Activated T-cell treated with anti-CD3 and anti-CD28 coated beads, Interleukin-2, amount 50 U/mL, for 24 hours (primary cell): ENCODE measurements at regions not wholly inside any gene's neighbourhood (a gene's known extent, or its start where the extent isn't known, plus 50 kb on each side); places are given as distances from the start of the nearest gene placed in this dataset.

Source experiments
- DNase-seq: peaks from one replicate; pipeline ENCODE4 v3.0.0-alpha.2; 2020
- H3K27ac Mint-ChIP-seq: 2 replicates; pipeline ENCODE4 v1.8.0; 2020; ENCODE audit warnings: mild to moderate bottlenecking, mixed read lengths
- H3K27me3 Mint-ChIP-seq: 2 replicates; pipeline ENCODE4 v1.8.0; 2020; ENCODE audit warnings: mixed read lengths
- H3K36me3 Mint-ChIP-seq: 2 replicates; pipeline ENCODE4 v1.8.0; 2020; ENCODE audit warnings: low read depth, mixed read lengths
- H3K4me1 Mint-ChIP-seq: 2 replicates; pipeline ENCODE4 v1.8.0; 2020; ENCODE audit warnings: low read depth, mixed read lengths
- H3K4me3 Mint-ChIP-seq: 2 replicates; pipeline ENCODE4 v1.8.0; 2020; ENCODE audit warnings: mild to moderate bottlenecking, moderate library complexity, mixed read lengths
- H3K9me3 Mint-ChIP-seq: 2 replicates; pipeline ENCODE4 v1.8.0; 2020; ENCODE audit warnings: mixed read lengths

DNA sequence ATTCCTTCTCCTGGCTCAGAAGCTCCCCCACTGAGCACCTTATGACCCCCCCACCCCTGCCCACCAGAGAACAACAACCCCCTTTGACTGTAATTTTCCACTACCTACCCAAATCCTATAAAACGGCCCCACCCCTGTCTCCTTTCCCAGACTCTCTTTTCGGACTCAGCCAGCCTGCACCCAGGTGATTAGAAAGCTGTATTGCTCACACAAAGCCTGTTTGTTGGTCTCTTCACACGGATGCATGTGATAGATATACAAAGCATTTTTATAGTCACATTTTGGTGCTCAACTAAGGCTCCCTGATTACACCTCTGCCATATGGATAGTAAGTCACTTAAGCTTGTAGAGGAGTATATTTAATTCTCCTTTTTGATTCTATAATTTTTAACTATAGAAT lies 985.8 kb downstream of the REEP3 start:
- Mint-ChIP-seq H3K27me3 (no peaks in the 10 kb centered on the region), H3K4me3 (no peak overlapping the region), H3K9me3 (peaks cover 2% of the 10 kb centered on the region), H3K36me3 (no peaks in the 10 kb centered on the region), H3K4me1 (no peaks in the 10 kb centered on the region), H3K27ac (no peak overlapping the region)
- no peak for DNase-seq

DNA sequence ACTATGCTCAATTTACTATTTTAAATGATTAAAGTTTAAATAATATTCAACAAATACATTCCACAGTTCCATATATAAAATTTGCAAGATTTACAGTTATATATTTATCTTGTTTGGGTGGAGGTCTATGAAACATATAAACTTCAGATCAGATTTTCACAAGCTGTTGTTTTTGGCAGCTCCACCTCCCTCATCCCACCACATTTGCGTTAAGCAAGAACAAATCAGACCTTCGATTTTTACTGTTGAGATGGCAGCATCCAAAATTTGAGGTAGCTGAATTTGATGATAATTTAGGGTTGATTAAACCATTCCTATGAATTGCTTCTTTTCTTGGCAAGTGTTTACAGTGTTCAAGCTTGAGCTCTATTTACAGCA lies 986.4 kb downstream of the REEP3 start:
- no peak overlapping the region for H3K27ac Mint-ChIP-seq

DNA sequence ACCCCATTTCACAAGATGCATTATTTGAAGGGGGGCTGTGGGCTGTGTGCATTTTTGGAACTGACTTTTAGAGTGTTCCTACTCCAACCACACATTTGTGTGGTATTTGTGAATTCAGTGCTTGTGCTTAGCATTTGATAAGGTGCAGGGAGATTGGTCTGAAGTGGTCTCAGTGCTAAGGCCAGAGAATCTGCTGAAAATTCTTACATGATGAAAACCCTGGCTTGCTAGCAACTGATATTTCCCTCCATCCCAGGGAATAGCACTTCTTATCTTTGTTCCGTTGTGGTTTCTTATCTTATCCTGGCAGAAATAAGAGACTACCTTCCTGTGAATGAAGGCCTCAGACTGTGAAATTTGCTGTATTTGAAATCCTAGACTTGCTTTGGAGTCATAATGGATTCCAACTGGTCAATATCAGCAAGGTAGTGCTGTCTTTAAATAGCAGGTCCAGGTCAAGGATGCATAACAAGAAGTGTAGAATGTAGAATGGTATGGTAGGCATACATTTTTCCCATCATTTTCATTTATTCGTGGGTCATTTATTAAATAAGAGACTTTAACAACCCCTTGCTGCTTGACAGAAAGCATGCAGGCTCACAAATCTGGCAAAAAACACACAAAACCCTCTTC lies 986.9 kb downstream of the REEP3 start:
- H3K9me3 Mint-ChIP-seq, result no peaks in the 10 kb centered on the region
- H3K36me3 Mint-ChIP-seq, result no peaks in the 10 kb centered on the region
- DNase-seq, result no peak
- no peaks in the 10 kb centered on the region for H3K27me3 Mint-ChIP-seq
- no peak overlapping the region for H3K4me3 Mint-ChIP-seq
- H3K27ac Mint-ChIP-seq, result no peak overlapping the region
- no peaks in the 10 kb centered on the region for H3K4me1 Mint-ChIP-seq

More for the DNA sequence above, 986.4 kb downstream of the REEP3 start:
- H3K4me1 Mint-ChIP-seq, result no peaks in the 10 kb centered on the region
- H3K9me3 Mint-ChIP-seq, result no peaks in the 10 kb centered on the region
- no peaks in the 10 kb centered on the region for H3K27me3 Mint-ChIP-seq
- H3K36me3 Mint-ChIP-seq, result no peaks in the 10 kb centered on the region
- H3K4me3 Mint-ChIP-seq, result no peak overlapping the region
- no peak for DNase-seq

DNA sequence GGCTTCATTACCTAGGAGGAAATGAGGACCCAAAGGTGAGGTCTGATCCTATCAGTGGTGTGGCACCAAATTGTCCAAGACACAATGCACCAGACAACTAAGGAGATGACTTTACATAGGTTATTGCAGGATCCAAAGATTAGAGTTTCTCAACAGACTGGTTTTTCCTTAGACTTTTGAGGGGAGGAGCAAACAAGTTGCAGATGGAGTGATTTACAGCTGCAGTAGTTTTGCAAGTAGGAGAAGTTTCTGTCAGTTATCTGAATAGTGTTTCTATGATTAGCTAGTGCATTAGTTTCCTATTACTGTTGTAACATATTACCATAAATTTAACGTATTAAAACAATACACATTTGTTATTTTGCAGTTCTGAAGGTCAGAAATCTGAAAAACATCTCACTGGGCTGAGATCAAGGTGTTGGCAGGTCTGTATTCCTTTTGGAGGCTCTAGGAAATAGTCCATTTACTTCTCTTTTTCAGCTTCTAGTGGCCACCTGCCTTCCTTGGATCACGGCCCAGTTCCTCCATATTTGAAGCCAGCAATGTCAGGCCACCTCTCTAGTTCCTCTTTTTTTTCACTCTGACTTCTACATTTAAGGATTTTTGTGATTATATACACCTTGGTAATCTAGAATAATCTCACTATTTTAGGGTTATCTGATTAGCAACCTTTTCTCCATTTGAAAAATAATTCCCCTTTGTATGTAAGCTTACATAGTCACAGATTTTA lies 994.9 kb downstream of the REEP3 start:
- no peak for DNase-seq
- no peak overlapping the region for H3K4me3 Mint-ChIP-seq
- no peaks in the 10 kb centered on the region for H3K9me3 Mint-ChIP-seq
- no peak overlapping the region for H3K27ac Mint-ChIP-seq
- no peaks in the 10 kb centered on the region for H3K36me3 Mint-ChIP-seq
- H3K27me3 Mint-ChIP-seq, result no peaks in the 10 kb centered on the region
- H3K4me1 Mint-ChIP-seq, result no peaks in the 10 kb centered on the region

DNA sequence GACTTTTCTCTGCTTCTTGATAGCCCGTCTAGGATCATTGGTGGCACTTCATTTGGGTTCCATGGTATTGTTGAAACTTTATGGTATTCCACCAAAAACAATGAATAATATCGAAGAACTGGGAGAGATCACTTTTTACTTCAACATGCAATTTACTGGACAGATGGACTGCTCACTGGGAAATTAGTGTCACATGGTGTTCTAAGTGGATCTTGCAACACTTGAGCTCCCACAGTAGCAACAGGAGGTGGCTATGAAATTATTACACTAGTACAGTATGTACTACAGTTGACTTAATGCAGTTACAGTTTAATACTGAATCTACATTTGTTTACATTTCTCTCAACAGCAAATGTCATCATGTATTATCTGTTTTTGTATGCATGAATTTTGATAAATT lies 997.3 kb downstream of the REEP3 start:
- DNase-seq, result no peak
- Mint-ChIP-seq H3K27me3 (no peaks in the 10 kb centered on the region), H3K4me3 (no peak overlapping the region), H3K27ac (no peak overlapping the region), H3K4me1 (no peaks in the 10 kb centered on the region), H3K9me3 (peaks cover 1% of the 10 kb centered on the region), H3K36me3 (no peaks in the 10 kb centered on the region)

DNA sequence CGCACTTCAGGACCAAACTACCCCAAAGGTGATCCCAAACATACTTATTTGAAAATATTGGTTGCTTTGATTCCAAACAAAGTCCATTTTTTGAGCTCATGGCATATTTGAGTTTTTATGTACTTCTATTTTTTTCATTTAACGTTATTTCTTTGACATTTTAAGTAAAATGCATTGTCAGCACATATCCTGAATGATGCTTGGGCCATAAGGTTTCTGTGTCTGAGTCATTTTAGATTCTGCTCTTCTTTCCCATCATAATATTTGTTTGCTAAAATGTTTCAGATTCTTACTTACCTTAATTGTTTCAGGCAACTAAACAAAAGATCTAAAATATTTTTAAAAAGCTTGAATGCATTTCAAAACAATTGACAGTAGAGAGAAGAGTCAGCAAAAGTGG lies 998.2 kb downstream of the REEP3 start:
- Mint-ChIP-seq H3K9me3 (peaks cover 2% of the 10 kb centered on the region), H3K36me3 (no peaks in the 10 kb centered on the region), H3K4me3 (no peak overlapping the region), H3K27me3 (no peaks in the 10 kb centered on the region), H3K27ac (no peak overlapping the region), H3K4me1 (no peaks in the 10 kb centered on the region)
- DNase-seq, result no peak

DNA sequence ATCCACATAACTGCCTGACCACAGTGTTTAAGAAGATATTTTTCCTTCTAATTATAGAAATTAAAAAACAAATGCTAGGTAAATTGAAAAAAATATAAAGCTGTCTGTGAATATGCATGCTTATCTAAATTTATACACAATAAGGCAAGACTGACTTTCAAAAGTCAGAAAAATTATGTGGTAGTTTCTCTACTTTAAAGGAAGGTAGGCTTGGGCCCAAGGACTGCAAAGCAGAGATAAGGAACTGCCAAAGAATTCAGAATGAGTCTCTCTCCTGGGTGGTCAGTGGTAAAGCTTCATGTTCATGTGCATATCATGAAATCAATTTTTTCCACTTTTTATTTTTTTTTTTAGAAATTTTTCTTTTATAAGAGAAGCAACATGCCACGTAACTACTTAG lies 998.6 kb downstream of the REEP3 start:
- Mint-ChIP-seq H3K4me3 (no peak overlapping the region), H3K4me1 (no peaks in the 10 kb centered on the region), H3K36me3 (no peaks in the 10 kb centered on the region), H3K27me3 (no peaks in the 10 kb centered on the region), H3K27ac (no peak overlapping the region), H3K9me3 (peaks cover 2% of the 10 kb centered on the region)
- DNase-seq, result no peak

DNA sequence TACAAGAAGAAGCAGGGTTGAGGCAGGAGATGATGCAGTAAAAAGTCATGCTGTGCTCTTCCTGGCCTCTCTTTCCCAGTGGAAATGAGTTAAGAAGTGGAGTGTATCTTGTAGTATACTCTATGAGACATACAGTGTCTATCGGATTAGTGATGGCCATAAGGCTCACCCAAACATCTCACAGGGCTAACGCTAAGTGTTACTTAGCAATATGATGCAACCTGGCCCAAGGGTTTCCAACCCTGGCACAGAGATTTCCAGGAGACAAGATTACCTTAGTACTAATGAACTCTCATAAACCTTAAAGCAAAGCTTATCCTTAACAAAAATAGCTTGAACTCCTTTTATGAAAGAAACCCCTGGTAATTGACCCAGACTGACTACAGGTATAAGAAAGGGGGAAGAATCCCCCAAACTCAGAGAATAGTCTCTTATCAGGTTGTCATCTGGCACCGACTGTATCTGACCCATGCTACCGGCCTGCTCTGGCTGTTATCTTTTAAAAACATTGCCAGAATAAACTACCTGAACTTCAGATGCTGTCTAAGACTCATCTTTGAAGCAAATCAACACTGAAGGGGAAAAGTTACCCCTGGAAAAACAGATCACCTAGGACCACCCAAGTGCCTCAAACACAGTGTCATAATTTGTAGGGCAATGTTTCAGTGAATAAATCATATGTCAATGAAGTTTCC lies 1002.0 kb downstream of the REEP3 start:
- Mint-ChIP-seq H3K4me3 (no peak overlapping the region), H3K27me3 (no peaks in the 10 kb centered on the region), H3K4me1 (no peaks in the 10 kb centered on the region), H3K9me3 (peaks cover 2% of the 10 kb centered on the region), H3K27ac (no peak overlapping the region), H3K36me3 (no peaks in the 10 kb centered on the region)
- DNase-seq, result no peak

DNA sequence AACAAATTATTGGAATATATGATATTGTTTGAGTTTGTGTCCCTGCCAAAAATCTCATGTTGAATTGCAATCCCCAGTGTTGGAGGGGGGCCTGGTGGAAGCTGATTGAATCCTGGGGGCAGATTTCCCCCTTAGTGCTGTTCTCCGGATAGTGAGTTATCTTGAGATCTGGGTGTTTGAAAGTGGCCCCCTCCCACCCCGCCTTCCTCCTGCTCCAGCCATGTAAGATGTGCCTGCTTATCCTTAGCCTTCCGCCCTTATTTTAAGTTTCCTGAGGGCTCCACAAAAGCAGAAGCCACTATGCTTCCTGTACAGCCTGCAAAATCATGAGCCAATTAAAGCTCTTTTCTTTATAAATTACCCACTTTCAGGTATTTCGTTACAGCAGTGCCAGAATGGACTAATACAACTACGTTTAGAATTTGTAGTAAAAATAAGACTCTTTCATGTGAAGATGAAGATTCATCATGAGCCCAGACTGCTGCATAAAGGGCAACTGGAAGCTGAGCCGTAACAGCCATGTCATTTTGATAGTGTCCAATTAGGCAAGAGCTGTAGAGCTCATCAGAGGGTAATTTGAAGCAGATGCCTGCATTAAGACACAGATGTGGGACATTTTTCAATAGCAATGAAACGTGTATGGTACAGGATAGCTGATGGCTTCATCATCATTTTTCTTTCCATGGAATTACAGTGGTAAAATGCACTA lies 1007.2 kb downstream of the REEP3 start:
- Mint-ChIP-seq H3K27me3 (no peaks in the 10 kb centered on the region), H3K4me1 (no peaks in the 10 kb centered on the region), H3K27ac (no peak overlapping the region), H3K36me3 (no peaks in the 10 kb centered on the region), H3K4me3 (no peak overlapping the region), H3K9me3 (peaks cover 1% of the 10 kb centered on the region)
- DNase-seq, result no peak

DNA sequence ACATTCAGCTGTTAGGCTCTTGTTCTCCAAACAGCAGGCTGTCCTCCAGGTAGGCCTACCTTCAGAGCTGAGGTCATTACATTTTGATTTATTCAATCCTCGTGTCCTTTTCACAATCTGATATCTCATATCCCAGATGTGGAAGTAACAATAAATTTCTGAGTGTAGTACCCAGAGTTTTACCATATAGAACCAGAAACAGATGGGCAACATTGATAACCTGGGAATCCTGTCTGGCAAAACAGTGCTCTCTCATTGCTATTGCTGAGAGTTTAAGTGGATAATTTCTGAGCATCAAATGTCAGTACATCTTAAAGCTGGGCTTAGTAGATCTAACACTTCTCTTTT lies 1007.8 kb downstream of the REEP3 start:
- H3K27me3 Mint-ChIP-seq, result no peaks in the 10 kb centered on the region
- no peak overlapping the region for H3K4me3 Mint-ChIP-seq
- H3K4me1 Mint-ChIP-seq, result no peaks in the 10 kb centered on the region
- no peak overlapping the region for H3K27ac Mint-ChIP-seq
- DNase-seq, result no peak
- no peaks in the 10 kb centered on the region for H3K9me3 Mint-ChIP-seq
- H3K36me3 Mint-ChIP-seq, result no peaks in the 10 kb centered on the region

DNA sequence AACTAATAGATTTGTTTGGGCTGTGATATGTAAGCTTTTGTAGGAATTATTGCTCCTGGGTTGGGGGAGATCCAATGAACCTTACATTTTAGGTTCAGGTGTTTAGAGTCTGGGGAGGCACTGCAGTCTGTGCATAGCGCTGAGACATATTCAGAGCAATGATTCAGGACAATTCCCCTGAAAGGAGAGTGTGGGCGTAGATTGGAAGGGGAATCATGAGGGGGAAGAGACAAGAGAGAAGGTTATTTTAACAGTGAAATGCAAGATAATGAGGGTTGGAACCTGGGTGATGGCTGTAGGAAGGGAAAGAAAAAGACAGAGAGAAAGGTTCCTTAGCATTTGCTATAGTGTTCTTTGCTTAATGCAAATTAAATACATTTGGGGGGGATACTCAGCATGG lies 1013.4 kb downstream of the REEP3 start:
- Mint-ChIP-seq H3K27ac (no peak overlapping the region), H3K4me3 (no peak overlapping the region), H3K4me1 (no peaks in the 10 kb centered on the region), H3K36me3 (no peaks in the 10 kb centered on the region), H3K9me3 (no peaks in the 10 kb centered on the region), H3K27me3 (no peaks in the 10 kb centered on the region)
- DNase-seq, result no peak

DNA sequence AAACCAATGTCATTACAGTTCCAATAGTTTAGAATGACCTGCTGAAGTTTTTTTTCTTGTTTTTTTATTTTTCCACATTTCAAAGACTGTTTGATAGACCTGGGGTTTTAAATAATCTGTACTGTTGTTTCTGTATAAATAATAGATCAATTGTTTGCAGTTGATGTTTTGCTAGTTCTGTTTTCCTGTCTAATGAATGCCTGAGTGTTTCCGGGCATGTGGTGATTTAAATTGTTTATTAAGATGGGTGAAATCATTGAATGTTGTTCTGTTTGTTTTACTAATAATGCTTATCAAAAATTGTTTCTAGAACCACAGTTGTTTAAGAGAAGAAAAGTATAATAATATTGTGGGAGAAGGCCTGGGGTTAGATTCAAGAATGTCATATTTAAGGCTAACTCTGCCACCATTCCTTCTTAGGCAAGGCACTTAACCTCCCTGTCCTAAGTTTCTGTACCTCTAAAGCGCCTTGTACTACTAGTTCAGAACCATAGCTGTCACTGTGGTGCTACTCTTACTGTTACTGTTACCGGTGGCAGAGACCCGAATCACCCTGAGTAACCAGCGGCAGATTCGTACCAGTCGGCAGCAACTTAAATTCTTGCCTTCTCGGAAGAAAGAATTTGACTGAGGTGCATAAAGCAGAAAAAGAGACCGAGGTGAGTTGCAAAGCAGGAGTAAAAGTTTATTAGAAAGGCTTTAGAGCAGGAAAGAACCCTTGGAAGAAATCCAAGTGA lies 1014.1 kb downstream of the REEP3 start:
- no peak overlapping the region for H3K4me3 Mint-ChIP-seq
- H3K9me3 Mint-ChIP-seq, result no peaks in the 10 kb centered on the region
- no peaks in the 10 kb centered on the region for H3K4me1 Mint-ChIP-seq
- no peak overlapping the region for H3K27ac Mint-ChIP-seq
- no peak for DNase-seq
- H3K36me3 Mint-ChIP-seq, result no peaks in the 10 kb centered on the region
- H3K27me3 Mint-ChIP-seq, result no peaks in the 10 kb centered on the region

DNA sequence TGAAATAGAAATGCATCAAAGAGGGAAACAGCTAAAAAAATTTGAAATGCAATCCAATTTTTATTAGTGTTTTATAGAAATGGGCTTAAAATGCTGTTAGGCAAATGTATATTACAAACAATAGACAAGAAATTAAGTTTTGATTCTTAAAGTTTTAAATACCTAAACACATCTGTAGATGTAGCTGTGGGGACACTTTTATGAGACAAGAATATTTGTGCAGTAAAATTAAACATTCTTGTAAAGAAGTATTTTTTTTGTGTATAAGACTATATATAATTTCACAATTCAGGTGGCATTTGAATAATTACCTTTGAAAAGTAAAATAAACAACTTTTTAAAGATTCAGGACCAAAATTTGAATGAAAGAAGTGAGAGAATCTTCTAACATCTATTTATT lies 1015.9 kb downstream of the REEP3 start:
- Mint-ChIP-seq H3K4me3 (no peak overlapping the region), H3K4me1 (no peaks in the 10 kb centered on the region), H3K9me3 (no peaks in the 10 kb centered on the region), H3K36me3 (no peaks in the 10 kb centered on the region), H3K27me3 (no peaks in the 10 kb centered on the region), H3K27ac (no peak overlapping the region)
- no peak for DNase-seq

DNA sequence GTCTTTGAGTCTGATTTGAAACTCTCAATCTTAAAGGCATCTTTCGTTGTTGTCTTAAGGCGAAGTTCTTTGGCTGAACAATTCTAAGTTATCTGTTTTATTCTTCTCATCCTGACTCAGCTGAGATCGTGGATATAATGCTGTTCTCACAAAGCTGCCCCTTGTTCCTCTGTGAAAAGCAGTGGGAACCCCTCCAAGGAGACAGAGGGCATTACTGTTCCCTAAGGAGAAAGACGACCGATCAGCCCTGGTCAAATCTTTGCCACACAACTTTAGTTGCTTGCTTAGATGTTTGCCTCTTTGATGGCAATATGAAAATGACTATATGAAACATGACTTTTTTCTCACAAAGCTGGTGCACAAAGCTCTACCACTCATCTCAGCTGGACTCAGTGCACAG lies 1016.7 kb downstream of the REEP3 start:
- H3K4me3 Mint-ChIP-seq, result no peak overlapping the region
- H3K27me3 Mint-ChIP-seq, result no peaks in the 10 kb centered on the region
- no peak overlapping the region for H3K27ac Mint-ChIP-seq
- no peak for DNase-seq
- H3K9me3 Mint-ChIP-seq, result no peaks in the 10 kb centered on the region
- no peaks in the 10 kb centered on the region for H3K4me1 Mint-ChIP-seq
- no peaks in the 10 kb centered on the region for H3K36me3 Mint-ChIP-seq
